Iris pigment epithelial cell (primary cell): ENCODE measurements at regions not wholly inside any gene's neighbourhood (a gene's known extent, or its start where the extent isn't known, plus 50 kb on each side); places are given as distances from the start of the nearest gene placed in this dataset.

Experiments
- DNase-seq: peaks from one replicate; pipeline ENCODE4 v3.0.0-alpha.2; 2011; ENCODE audit warnings: low read depth

- DNase-seq, result no peak
These were observed 239.4 kb upstream of the POU3F1 start for GRCh38 chr1:38285807-38286530.

GRCh38 chr1:38284953-38285352 is 238.4 kb upstream of the POU3F1 start:
- DNase-seq, result no peak

- no peak for DNase-seq
These were observed 237.3 kb upstream of the POU3F1 start for GRCh38 chr1:38283696-38284470.

DNA sequence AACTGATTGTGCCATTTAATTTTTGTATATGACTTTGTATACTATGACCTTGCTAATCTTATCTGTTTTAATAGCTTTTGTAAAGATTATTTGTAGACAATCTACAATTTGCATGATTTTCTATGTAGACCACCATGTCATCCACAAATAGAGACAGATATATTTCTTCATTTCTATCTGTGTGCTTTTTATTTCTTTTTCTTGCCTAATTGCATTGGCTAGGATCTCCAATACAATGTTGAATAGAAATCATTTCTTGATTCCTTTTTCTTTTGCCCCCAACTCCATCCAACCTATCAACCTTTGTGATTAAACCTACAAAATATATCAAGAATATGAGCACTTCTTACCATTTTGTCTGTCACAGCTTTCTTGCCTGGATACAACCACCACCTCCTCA is 232.6 kb upstream of the POU3F1 start:
- no peak for DNase-seq

GRCh38 chr1:38277646-38278045 is 231.1 kb upstream of the POU3F1 start:
- DNase-seq, result no peak

DNA sequence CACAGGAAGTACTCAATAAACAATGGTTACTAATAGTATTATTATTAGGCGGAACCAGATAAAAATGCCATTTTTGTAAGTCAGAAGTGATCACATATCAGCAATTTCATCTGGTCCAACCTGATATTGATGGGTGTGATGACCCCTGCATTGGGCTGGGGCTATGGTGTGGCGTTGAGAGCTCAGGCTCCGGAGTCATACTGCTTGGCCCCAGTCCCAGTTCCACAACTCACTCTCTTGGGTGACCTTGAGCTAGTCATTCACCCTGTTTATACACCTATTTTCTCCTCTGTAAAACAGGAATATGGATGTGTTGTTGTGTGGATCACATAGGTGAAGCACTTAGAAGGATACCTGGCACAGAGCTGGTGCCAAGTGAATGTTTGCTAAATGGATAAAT is 229.4 kb upstream of the POU3F1 start:
- DNase-seq, result no peak

DNA sequence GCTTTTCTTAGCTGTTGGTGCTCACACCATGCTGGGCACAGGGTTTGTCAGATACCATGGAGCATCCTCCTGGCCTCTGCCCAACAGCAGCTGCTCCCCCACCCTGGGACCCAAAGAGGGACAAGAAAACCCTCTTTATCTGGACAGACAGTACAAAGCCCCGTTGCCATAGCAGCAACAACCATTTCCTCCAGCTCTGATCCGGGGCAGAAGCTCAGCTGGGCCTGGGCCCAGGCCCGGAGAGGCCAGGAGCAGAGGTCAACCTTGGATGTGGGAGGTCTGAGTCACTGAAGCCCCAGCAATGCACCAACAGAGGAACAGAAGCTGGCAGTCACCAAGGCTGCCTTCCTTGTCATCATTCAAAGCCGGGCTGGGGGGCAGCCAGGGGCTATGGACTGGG is 228.4 kb upstream of the POU3F1 start:
- peak; percentile 14 for DNase-seq

DNA sequence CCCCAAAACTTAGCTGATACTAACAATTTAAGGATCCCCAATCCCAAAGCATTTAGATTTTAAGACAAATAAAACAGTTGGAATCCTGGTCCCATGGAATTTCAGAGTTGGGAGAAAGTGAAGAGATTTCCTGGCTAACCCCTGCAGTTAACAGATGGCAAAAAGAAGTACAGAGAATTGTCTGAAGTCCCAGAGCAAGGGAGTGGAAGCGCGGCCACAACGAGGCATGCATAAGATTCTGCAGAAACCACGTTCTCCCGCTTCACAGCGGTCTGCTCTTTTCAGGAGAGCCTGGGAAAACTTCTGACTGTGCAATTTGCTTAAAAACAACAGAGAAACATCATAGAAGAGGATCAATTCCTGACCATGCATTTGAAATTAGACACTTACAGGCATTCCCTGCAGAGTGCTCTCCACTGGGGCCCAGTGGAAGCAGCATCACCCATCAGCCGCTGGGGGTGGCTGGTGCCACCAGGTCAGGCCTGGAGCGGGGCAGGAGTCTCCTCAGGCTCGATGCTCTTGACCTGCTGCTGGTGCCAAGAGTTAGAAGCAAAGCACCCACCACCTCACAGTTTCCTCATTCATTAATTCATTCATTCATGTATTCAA is 226.7 kb upstream of the POU3F1 start:
- DNase-seq, result no peak

GRCh38 chr1:38272515-38272914 is 225.9 kb upstream of the POU3F1 start:
- no peak for DNase-seq

DNA sequence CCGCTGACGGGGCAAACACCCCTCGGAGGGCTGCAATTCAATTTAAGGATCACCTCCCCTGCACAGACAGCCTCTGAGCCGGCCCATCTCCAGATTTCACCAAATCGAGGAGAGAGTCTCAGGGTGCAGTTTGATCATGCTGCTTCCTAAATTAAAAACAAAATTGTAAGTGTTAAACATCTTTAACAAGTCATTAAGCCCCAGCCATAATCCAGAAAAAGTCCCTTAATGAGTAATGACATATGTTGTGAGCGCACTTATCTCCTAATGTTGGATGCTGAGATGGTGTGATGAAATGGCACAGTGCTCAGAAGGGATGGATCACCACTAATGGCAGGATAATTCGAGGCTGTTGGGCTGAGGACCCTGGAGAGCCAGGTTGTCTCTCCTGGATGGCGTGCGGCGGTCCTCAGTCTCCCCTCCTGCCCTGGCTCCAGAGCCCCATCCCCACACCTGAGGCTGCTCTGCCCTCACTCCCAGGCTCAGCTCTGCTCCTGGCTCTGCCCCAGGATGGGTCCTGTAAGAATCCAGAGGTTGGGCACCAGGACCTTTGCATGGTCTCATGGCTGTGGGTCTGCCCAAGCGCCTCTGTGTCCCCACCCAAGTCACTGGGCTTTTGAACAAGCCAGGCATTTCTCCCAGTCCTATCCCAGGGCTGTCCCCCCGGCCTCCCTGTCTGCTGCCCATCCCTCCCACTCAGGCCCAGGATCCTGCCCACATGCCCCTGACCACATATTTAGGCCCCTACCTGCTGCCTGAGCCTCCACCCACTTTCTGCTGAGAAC is 224.4 kb upstream of the POU3F1 start:
- no peak for DNase-seq

DNA sequence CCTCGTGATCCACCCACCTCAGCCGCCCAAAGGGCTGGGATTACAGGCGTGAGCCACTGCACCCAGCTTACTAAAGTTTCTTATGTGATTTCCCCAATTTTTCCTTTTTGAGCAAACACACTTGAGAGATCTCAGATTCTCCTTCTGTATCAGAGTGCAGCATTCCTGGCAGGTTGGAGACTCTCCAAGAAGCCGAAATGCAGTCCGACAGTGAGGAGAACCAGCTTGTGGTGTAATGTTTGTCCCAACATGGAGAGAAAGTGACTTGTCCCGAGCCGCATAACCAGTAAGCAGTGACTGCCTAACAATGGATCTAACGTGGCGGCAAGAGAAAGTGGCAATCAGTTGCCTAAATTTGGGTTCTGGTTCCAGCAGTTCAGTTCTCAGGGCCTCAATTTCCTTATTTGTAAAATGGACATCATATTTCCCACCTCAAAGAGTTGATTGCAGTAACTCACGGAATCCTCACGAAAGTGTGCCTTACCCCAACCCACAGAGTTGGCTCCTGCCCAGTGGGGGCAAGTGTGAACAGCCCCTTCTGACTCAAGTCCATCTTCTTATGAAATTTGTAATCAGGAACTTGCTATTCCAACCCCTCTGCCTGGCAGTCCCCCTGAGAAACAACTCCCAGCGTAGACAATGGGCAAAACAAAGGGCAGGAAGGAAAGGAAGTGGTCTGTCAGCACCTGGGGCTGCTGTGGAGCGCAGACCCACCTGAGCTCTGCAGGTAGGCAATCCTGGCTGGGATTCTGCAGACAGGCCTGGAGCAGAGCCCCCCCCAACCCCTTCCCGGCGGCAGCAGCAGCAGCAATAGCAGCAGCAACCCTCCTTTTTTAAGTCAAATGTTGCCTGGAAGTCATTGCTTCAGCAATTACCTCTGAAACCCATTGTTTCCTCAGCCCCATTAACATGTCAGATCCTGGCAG is 223.6 kb upstream of the POU3F1 start:
- DNase-seq, result no peak

GRCh38 chr1:38268226-38268625 is 221.6 kb upstream of the POU3F1 start:
- no peak for DNase-seq

DNA sequence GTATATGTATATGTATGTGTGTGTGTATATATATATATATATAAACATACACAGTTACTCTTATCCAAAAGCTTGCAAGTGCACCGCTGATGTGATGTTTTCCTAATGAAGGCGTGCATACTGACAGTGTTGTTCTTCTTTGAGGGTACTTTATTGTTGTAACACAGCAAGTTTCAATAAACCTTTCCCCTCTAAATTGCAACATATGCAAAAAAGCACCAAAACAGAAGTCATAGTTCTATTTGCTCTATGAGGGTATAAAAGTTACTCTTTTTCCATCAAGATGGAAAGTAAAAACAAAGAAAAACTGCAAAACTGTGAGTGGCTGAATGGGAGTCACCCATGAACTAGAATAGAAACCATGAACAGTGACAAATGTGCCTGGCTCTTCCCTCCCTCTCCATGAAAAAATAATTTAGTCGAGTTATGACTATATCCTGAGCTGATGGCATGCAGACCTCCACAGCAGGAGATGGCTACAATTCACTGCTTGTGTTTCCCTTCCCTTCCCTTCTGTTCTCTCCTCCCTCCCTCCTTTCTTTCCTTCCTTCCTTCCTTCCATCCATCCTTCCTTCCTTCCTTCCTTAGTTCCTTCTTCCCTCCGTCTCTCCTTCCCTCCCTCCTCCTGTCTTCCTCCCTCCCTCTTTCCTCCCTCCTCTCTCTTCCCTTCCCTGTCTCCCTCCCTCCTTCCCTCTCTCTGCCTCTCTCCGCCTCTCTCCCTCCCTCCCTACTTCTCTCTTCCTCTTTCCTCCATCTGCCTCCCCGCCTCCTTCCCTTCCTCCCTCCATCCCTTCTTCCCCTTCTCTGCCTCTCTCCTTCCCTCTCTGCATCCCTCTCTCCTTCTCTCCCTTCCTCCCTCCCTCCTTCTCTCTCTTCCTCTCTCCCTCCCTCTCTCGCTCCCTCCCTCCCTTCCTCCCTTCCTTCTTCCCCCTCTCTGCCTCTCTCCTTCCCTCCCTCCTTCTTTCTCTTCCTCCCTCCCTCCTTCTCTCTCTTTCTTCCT is 220.7 kb upstream of the POU3F1 start:
- no peak for DNase-seq

GRCh38 chr1:38266197-38266520 is 219.6 kb upstream of the POU3F1 start:
- no peak for DNase-seq

DNA sequence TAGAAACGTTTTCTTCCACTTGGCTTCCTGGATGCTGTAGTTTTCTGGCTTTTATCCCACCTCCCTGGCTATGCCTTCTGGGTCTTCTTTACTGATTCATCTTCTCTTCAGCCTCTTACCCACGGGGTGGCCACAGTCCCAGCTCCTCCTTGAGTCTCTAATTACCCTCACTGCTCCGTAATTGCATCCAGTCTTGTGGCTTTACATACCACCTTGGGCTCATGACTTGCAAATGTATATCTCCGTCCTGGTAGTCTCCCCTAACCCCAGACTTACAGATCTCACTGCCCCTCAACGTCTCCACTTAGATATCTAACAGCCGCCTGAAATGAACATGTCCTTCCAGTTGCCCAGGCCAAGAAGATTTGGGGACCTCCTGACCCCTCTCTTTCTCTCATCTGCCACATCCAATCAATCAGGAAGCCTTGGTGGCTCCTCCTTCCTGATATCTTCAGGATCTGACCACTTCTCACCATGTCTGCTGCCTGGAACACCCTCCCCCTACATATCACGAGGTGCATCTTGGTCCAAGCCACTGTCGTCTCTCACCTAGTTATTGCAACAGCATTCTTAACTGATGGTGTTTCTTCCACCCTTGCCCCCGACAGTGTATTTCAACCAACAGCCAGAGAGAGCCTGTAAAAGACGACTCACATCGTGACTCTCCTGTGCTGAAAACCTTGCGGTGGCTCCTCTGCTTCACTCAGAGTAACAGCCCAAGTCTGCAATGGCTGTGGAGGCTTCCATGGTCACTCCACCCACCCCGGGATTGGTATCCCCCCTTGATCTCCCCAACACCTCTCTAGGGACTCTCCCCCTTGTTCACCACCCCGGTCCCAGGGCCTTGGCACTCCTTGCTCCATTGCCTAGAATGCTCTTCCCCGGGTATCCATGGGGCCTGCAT is 219.0 kb upstream of the POU3F1 start:
- DNase-seq, result no peak

DNA sequence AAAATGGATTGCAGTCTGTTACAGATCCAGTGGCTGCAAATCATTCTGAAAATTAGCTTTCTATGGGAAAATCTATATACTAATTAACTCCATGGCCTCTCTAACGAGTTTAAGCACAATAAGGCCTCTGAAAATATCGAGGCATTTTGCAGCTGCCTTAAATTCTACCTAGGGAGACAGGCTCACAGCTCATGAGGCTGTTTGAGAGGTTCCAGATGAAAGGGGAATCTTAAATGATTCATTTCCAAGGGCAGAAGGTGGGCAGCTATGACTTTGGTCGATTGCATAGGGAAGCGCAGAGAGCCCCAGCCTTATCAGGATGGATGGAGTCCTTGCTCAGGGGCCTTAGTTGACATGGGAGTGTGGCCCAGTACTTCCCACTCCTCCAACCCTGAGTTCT is 216.8 kb upstream of the POU3F1 start:
- DNase-seq, result no peak

GRCh38 chr1:38261574-38261973 is 215.0 kb upstream of the POU3F1 start:
- DNase-seq, result no peak

DNA sequence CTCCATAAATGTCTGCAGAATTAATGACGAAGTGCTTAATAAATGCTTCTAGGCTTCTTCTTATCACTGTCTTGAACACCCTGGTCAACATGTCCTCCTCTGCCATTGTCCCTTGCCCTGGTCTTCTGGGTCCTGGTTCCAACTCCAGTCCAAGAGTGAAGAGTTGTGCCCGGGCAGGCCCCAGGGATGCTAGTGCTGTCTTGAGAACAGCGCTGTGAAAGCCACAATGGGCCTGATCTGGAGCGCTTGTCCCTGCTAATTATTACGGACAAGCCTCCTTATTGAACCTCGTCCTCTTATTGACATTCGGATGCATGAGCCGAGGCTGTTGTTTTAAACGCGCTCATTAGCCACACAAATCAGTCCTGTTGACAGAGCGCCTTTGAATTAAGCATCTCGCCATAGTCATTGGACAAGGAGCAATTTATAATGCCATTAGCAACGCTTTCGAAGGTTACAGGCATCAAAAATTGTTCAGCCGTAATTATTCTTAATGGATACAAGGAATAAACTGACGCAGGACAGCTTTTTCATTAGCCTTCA is 211.6 kb upstream of the POU3F1 start:
- DNase-seq, result no peak

DNA sequence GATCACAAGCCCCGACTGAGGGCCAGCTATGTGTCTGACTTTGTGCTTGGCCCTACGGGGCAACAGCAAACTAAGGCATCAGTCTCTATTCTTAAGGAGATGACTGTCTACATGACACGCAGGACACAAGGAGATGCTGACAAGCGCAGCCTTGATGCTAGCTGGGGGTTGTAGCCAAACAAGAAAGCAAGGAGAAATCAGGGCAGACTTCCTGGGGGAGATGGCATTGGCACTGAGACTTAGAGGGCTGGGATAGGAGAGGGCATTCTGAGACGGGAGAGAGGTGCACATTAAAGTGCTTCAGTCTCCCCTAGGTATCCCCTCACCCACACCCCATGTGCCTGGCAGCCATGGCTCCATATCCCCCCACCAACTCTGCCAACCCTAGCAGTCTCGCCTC is 210.8 kb upstream of the POU3F1 start:
- DNase-seq, result no peak
